K562 (cell line): ENCODE measurements at regions not wholly inside any gene's neighbourhood (a gene's known extent, or its start where the extent isn't known, plus 50 kb on each side); places are given as distances from the start of the nearest gene placed in this dataset.

Experiments used
- ATAC-seq: fragments of 200-7000 bp; cut with Tn5 transposase; 3 replicates; pipeline ENCODE4 v1.9.1; 2020; ENCODE audit warnings: moderate library complexity
- BruUV-seq: library from RNA; stranded (reverse); fragments of 400-500 nt; replicated peaks from 2 replicates; lab custom pipeline; 2021; lab: Mats Ljungman, UMichigan
- CTCF ChIA-PET: fragments of 300-600 bp; formaldehyde crosslinking; extraction: SDS; loops from one replicate; lab custom pipeline; 2021; ENCODE audit warnings: low intra/inter-chr PET ratio; lab: Yijun Ruan, JAX
- POLR2A ChIA-PET: fragments of 300-600, 350-650 bp; sonication (Branson Sonifier 250); formaldehyde crosslinking; extraction: SDS; loops from one replicate; lab custom pipeline; 2021; ENCODE audit warnings: antibody characterized with exemption, inconsistent platforms; lab: Yijun Ruan, JAX
- DNase-seq, 4 experiments: peaks; one replicate each; pipeline versions ENCODE4 v3.0.0 to v3.0.0-alpha.2; 2011 to 2018; ENCODE audit warnings: low spot score in 3 of 4, mixed read lengths in 3 of 4; ENCODE audit errors: extremely low read depth in 1 of 4
- FAIRE-seq: peaks from 2 replicates; lab custom pipeline; 2011; peaks lifted over from hg19 to GRCh38; lab: Jason Lieb, UNC
- H2AFZ ChIP-seq: 2 replicates; pipeline ENCODE4 v1.6.0; 2011; ENCODE audit warnings: low read depth, low read length, control low read depth, inconsistent platforms
- H3K27ac ChIP-seq: fragments of 200-600 bp; 3 replicates; pipeline ENCODE4 v1.8.0; 2011; ENCODE audit warnings: low read depth, mild to moderate bottlenecking, control low read depth, inconsistent platforms, low read length, moderate library complexity, mixed read lengths; ENCODE audit errors: extremely low read depth
- H3K27me3 ChIP-seq, 2 experiments: fragments of 300-600 bp in 1 of 2; 2 replicates in 1 of 2; 3 replicates in 1 of 2; pipeline versions ENCODE4 v1.6.0 to v1.8.0; 2011; ENCODE audit warnings: inconsistent platforms in 2 of 2, low read length in 2 of 2, mild to moderate bottlenecking in 1 of 2, mixed read lengths in 1 of 2, moderate library complexity in 1 of 2; ENCODE audit not compliant: control insufficient read depth in 2 of 2, insufficient read depth in 2 of 2
- H3K36me3 ChIP-seq: fragments of 300-600 bp; 3 replicates; pipeline ENCODE4 v1.8.0; 2011; ENCODE audit warnings: mild to moderate bottlenecking, low read length, inconsistent platforms; ENCODE audit not compliant: control insufficient read depth, insufficient read depth
- H3K4me1 ChIP-seq, 2 experiments: fragments of 200-600 bp in 1 of 2; replicated peaks in 1 of 2; 2 replicates in 1 of 2; 3 replicates in 1 of 2; pipeline versions ENCODE4 v1.5.1 to v1.8.0; 2011; ENCODE audit warnings: inconsistent platforms in 2 of 2, low read length in 2 of 2, mild to moderate bottlenecking in 1 of 2, mixed read lengths in 1 of 2, moderate library complexity in 1 of 2; ENCODE audit not compliant: control insufficient read depth in 2 of 2, insufficient read depth in 2 of 2
- H3K4me2 ChIP-seq: 2 replicates; pipeline ENCODE4 v1.6.1; 2011; ENCODE audit warnings: low read length, control low read depth, inconsistent platforms, mixed read lengths; ENCODE audit not compliant: insufficient read depth
- H3K4me3 ChIP-seq: fragments of 200-600 bp; sonication (generic), shearing (Covaris generic); 2 replicates; pipeline ENCODE4 v1.5.1; 2016; ENCODE audit warnings: control low read depth, inconsistent platforms
- H3K79me2 ChIP-seq: fragments of 200-600 bp; 3 replicates; pipeline ENCODE4 v1.8.0; 2011; ENCODE audit warnings: low read length, inconsistent platforms; ENCODE audit not compliant: control insufficient read depth, insufficient read depth
- H3K9ac ChIP-seq, 2 experiments: 2 replicates each; pipeline versions ENCODE4 v1.6.0 to v1.6.1; 2011; ENCODE audit warnings: low read depth in 2 of 2, low read length in 2 of 2, control low read depth in 1 of 2, inconsistent platforms in 1 of 2, mild to moderate bottlenecking in 1 of 2, mixed read lengths in 1 of 2; ENCODE audit not compliant: insufficient read depth in 1 of 2
- H3K9me1 ChIP-seq: one replicate; pipeline ENCODE4 v1.6.0; 2011; ENCODE audit warnings: inconsistent platforms, mild to moderate bottlenecking, low read length, moderate library complexity; ENCODE audit not compliant: control insufficient read depth, insufficient read depth
- H3K9me3 ChIP-seq: replicated peaks from 2 replicates; pipeline ENCODE4 v1.5.1; 2011; ENCODE audit warnings: low read depth, low read length, inconsistent platforms; ENCODE audit not compliant: control insufficient read depth, insufficient read depth
- H4K20me1 ChIP-seq: replicated peaks from 2 replicates; pipeline ENCODE4 v1.6.1; 2011; ENCODE audit warnings: low read length, inconsistent platforms, mixed read lengths; ENCODE audit not compliant: control insufficient read depth, insufficient read depth
- CAMTA2 ChIP-seq: fragments of 250-450 bp; sonication (Bioruptor Pico); conservative IDR thresholded peaks from 2 replicates; pipeline ENCODE4 v1.5.1; 2022
- FOXK1 ChIP-seq: sonication (generic); formaldehyde crosslinking; IDR thresholded peaks from 2 replicates; pipeline ENCODE4 v1.8.0; 2022; ENCODE audit warnings: missing genetic modification reagents, mild to moderate bottlenecking, borderline replicate concordance
- HDAC1 ChIP-seq, 2 experiments: fragments of 450-650 bp; IDR thresholded peaks; 2 replicates each; pipeline ENCODE4 v1.6.1; 2016 to 2017; ENCODE audit warnings: inconsistent platforms in 1 of 2, mild to moderate bottlenecking in 1 of 2, moderate library complexity in 1 of 2
- KDM5B ChIP-seq: fragments of 200-600 bp; sonication (generic); IDR thresholded peaks from 2 replicates; pipeline ENCODE4 v1.6.1; 2012; ENCODE audit warnings: low read depth, mild to moderate bottlenecking, moderate library complexity, low read length, control low read depth, inconsistent platforms; ENCODE audit not compliant: insufficient replicate concordance
- MCM3 ChIP-seq: fragments of 450-650 bp; IDR thresholded peaks from 2 replicates; pipeline ENCODE4 v1.6.1; 2016
- MYNN ChIP-seq, 2 experiments: sonication (generic); formaldehyde crosslinking in 1 of 2; IDR thresholded peaks; 2 replicates each; pipeline versions ENCODE4 v1.5.0 to v1.6.1; 2016 to 2020; ENCODE audit warnings: antibody characterized with exemption in 1 of 2, missing genetic modification reagents in 1 of 2
- NFIC ChIP-seq: fragments of 450-650 bp; IDR thresholded peaks from 2 replicates; pipeline ENCODE4 v1.6.1; 2017; ENCODE audit warnings: mild to moderate bottlenecking, inconsistent platforms
- RBM34 ChIP-seq: fragments of 200-400 bp; formaldehyde crosslinking; IDR thresholded peaks from 2 replicates; pipeline ENCODE4 v1.6.1; 2018; ENCODE audit warnings: low read length, borderline replicate concordance; ENCODE audit not compliant: insufficient read depth
- TAF1 ChIP-seq: IDR thresholded peaks from 2 replicates; pipeline ENCODE4 v1.6.1; 2011; ENCODE audit warnings: mild to moderate bottlenecking, low read length, moderate library complexity; ENCODE audit not compliant: insufficient read depth, control insufficient read depth, severe bottlenecking; ENCODE audit errors: extremely low read depth
- WHSC1 ChIP-seq: IDR thresholded peaks from one replicate; pipeline ENCODE4 v1.6.1; 2012; ENCODE audit warnings: low read length, control low read depth, inconsistent platforms
- ZNF175 ChIP-seq: fragments of 200-800 bp; sonication (Bioruptor generic); IDR thresholded peaks from 2 replicates; pipeline ENCODE4 v1.6.1; 2016; ENCODE audit warnings: low read depth, mild to moderate bottlenecking, missing genetic modification characterization, missing compliant biosample characterization
- ZNF316 ChIP-seq: fragments of 450-650 bp; IDR thresholded peaks from 2 replicates; pipeline ENCODE4 v1.6.1; 2016
- WGBS: fragments of 100-300 bp; shearing (Covaris generic); methylation state at CpG from one replicate; pipeline ENCODE4 v1.1.6; 2016; ENCODE audit warnings: low coverage, mixed read lengths; ENCODE audit not compliant: insufficient coverage; ENCODE audit errors: missing lambda C conversion rate; 5-methylcytosine and 5-hydroxymethylcytosine counted together
- in situ Hi-C: fragments of 300-500 bp; cut with MboI; formaldehyde crosslinking; loops from 4 replicates; pipeline ENCODE4 v1.15.0; 2018; ENCODE audit warnings: inconsistent platforms, mixed read lengths
- intact Hi-C: fragments of 100-400 bp; cut with micrococcal nuclease; formaldehyde crosslinking; loops from 2 replicates; pipeline ENCODE4 v1.14.2; 2022
- TF ChIP-seq, protein P1 (sequence below): fragments of 450-650 bp; formaldehyde crosslinking; IDR thresholded peaks from 2 replicates; pipeline ENCODE4 v1.4.0; 2022; ENCODE audit warnings: missing genetic modification characterization
- TF ChIP-seq, protein P2 (sequence below): fragments of 250-450 bp; sonication (Bioruptor Pico); IDR thresholded peaks from 2 replicates; pipeline ENCODE4 v1.4.0; 2020; ENCODE audit warnings: mild to moderate bottlenecking, moderate library complexity

DNA sequence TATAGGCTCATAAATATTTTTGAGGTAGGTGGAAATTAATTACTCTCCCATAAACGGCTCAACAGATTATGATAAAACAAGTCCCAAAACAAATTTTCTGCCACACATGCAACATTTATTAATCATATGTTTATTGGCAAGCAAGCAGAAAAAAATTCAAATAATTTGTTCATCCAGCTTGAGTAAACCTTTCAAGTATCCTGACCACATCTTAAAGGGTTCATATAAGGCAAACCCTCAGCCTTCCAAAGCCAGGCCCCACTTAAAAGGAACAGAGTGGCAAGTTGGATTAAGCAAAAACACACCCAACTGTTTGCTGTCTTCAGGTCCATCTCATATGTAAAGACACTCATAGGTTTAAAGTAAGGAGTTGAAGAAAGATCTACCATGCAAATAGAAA, 1042.3 kb downstream of the DIPK2A start:
- H2AFZ ChIP-seq, result no peak overlapping the region
- no peak for FAIRE-seq
- 0% methylated on average over 1 of the region's 1 CpG for WGBS
- no peak overlapping the region for H3K9ac ChIP-seq
- no peak for TF ChIP-seq WHSC1
- TF ChIP-seq TAF1, result no peak
- TF ChIP-seq MYNN (IDR thresholded peaks at IDR 0.05), result no peak
- TF ChIP-seq MYNN (CRISPR knock-in tag; IDR thresholded peaks at IDR 0.05), result no peak
- TF ChIP-seq RBM34, result no peak
- no peak for TF ChIP-seq MCM3
- no peak for TF ChIP-seq HDAC1 (IDR thresholded peaks at IDR 0.05)
- TF ChIP-seq, protein P1, sequence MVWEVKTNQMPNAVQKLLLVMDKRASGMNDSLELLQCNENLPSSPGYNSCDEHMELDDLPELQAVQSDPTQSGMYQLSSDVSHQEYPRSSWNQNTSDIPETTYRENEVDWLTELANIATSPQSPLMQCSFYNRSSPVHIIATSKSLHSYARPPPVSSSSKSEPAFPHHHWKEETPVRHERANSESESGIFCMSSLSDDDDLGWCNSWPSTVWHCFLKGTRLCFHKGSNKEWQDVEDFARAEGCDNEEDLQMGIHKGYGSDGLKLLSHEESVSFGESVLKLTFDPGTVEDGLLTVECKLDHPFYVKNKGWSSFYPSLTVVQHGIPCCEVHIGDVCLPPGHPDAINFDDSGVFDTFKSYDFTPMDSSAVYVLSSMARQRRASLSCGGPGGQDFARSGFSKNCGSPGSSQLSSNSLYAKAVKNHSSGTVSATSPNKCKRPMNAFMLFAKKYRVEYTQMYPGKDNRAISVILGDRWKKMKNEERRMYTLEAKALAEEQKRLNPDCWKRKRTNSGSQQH (CRISPR knock-in tag), result no peak
- TF ChIP-seq KDM5B, result no peak
- TF ChIP-seq NFIC, result no peak
- no peak for TF ChIP-seq ZNF175 (CRISPR knock-in tag)
- no peak for TF ChIP-seq FOXK1 (CRISPR knock-in tag)
- no peak for TF ChIP-seq CAMTA2 (CRISPR knock-in tag)
- TF ChIP-seq ZNF316, result no peak
- TF ChIP-seq, protein P2, sequence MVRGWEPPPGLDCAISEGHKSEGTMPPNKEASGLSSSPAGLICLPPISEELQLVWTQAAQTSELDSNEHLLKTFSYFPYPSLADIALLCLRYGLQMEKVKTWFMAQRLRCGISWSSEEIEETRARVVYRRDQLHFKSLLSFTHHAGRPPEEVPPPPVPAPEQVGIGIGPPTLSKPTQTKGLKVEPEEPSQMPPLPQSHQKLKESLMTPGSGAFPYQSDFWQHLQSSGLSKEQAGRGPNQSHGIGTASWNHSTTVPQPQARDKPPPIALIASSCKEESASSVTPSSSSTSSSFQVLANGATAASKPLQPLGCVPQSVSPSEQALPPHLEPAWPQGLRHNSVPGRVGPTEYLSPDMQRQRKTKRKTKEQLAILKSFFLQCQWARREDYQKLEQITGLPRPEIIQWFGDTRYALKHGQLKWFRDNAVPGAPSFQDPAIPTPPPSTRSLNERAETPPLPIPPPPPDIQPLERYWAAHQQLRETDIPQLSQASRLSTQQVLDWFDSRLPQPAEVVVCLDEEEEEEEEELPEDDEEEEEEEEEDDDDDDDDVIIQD (CRISPR knock-in tag), result no peak
- TF ChIP-seq, all 486 proteins: peak for 0
- no peak for ATAC-seq
- no peaks in the 10 kb centered on the region for H3K4me1 ChIP-seq
- H3K4me2 ChIP-seq, result no peak overlapping the region
- CTCF ChIA-PET, result no interaction called here
- POLR2A ChIA-PET, result no interaction called here
- no peaks in the 10 kb centered on the region for H3K9me3 ChIP-seq
- no peaks in the 10 kb centered on the region for H4K20me1 ChIP-seq
- no peaks in the 10 kb centered on the region for H3K27me3 ChIP-seq
- in situ Hi-C loops, result no loop called here
- intact Hi-C loops, result no loop called here
- no peak overlapping the region for H3K4me3 ChIP-seq
- H3K27ac ChIP-seq, result no peak overlapping the region
- no TSS peak for BruUV-seq
- no peaks in the 10 kb centered on the region for H3K9me1 ChIP-seq
- H3K36me3 ChIP-seq, result no peaks in the 10 kb centered on the region
- H3K79me2 ChIP-seq, result no peaks in the 10 kb centered on the region
- DNase-seq, result no peak
